ENCODE measurements at regions not wholly inside any gene's neighbourhood (a gene's known extent, or its start where the extent isn't known, plus 50 kb on each side); places are given as distances from the start of the nearest gene placed in this dataset.

DNA sequence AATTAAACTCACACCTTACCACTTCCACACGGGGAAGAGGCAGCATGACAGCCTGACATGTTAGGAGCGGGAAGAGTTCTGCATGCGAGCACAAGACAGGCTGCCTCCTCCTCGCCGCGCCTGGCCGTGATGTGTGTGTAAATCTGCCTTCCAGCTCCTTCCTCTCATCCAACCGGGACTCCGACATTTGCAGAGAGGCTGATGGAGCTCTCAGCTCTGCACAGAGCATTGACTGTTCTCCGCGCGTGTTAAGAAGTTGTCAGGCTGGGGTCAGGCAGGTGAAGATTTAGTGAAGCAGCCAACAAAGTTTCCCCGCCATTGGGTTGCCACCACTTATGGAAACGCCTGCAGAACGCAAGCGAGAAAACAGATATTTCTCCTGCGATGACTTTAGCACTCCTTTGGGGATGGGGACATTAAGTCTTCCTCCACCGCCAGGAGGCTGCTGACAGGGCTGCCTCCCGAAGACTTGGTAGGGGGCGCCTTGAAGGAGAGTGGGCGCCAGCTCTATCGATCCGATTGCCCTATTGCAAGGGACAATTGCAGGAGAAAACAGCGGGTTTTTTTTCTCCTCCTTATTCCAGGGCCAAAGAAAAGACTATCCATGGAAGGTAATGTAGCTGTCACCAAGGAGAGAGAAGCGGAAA lies 213.9 kb upstream of the TSHZ3 start:
- TF ChIP-seq, protein P1, sequence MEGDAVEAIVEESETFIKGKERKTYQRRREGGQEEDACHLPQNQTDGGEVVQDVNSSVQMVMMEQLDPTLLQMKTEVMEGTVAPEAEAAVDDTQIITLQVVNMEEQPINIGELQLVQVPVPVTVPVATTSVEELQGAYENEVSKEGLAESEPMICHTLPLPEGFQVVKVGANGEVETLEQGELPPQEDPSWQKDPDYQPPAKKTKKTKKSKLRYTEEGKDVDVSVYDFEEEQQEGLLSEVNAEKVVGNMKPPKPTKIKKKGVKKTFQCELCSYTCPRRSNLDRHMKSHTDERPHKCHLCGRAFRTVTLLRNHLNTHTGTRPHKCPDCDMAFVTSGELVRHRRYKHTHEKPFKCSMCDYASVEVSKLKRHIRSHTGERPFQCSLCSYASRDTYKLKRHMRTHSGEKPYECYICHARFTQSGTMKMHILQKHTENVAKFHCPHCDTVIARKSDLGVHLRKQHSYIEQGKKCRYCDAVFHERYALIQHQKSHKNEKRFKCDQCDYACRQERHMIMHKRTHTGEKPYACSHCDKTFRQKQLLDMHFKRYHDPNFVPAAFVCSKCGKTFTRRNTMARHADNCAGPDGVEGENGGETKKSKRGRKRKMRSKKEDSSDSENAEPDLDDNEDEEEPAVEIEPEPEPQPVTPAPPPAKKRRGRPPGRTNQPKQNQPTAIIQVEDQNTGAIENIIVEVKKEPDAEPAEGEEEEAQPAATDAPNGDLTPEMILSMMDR (IDR thresholded peaks at IDR 0.05; ENCODE audit: low read depth, low read length, missing input control): no peak
- TF ChIP-seq FOXA1 (IDR thresholded peaks at IDR 0.05) (no peak), TAF1 (conservative IDR thresholded peaks at IDR 0.05) (no peak), YY1 (IDR thresholded peaks at IDR 0.05) (no peak)
- TF ChIP-seq, protein P2, sequence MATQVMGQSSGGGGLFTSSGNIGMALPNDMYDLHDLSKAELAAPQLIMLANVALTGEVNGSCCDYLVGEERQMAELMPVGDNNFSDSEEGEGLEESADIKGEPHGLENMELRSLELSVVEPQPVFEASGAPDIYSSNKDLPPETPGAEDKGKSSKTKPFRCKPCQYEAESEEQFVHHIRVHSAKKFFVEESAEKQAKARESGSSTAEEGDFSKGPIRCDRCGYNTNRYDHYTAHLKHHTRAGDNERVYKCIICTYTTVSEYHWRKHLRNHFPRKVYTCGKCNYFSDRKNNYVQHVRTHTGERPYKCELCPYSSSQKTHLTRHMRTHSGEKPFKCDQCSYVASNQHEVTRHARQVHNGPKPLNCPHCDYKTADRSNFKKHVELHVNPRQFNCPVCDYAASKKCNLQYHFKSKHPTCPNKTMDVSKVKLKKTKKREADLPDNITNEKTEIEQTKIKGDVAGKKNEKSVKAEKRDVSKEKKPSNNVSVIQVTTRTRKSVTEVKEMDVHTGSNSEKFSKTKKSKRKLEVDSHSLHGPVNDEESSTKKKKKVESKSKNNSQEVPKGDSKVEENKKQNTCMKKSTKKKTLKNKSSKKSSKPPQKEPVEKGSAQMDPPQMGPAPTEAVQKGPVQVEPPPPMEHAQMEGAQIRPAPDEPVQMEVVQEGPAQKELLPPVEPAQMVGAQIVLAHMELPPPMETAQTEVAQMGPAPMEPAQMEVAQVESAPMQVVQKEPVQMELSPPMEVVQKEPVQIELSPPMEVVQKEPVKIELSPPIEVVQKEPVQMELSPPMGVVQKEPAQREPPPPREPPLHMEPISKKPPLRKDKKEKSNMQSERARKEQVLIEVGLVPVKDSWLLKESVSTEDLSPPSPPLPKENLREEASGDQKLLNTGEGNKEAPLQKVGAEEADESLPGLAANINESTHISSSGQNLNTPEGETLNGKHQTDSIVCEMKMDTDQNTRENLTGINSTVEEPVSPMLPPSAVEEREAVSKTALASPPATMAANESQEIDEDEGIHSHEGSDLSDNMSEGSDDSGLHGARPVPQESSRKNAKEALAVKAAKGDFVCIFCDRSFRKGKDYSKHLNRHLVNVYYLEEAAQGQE (IDR thresholded peaks at IDR 0.05): no peak
- TF ChIP-seq, protein P3, sequence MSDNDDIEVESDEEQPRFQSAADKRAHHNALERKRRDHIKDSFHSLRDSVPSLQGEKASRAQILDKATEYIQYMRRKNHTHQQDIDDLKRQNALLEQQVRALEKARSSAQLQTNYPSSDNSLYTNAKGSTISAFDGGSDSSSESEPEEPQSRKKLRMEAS (IDR thresholded peaks at IDR 0.05): no peak
